IPS-15b (cell line): ENCODE measurements at regions not wholly inside any gene's neighbourhood (a gene's known extent, or its start where the extent isn't known, plus 50 kb on each side); places are given as distances from the start of the nearest gene placed in this dataset.

Experiments used
- H3K27me3 ChIP-seq: one replicate; pipeline ENCODE4 v1.6.1; 2013; ENCODE audit warnings: low read length; ENCODE audit not compliant: control insufficient read depth, insufficient read depth
- H3K36me3 ChIP-seq: one replicate; pipeline ENCODE4 v1.6.1; 2013; ENCODE audit warnings: low read length; ENCODE audit not compliant: control insufficient read depth, insufficient read depth
- H3K4me1 ChIP-seq: one replicate; pipeline ENCODE4 v1.6.1; 2013; ENCODE audit warnings: mild to moderate bottlenecking, low read length; ENCODE audit not compliant: control insufficient read depth, insufficient read depth
- H3K4me3 ChIP-seq: one replicate; pipeline ENCODE4 v1.5.1; 2013; ENCODE audit warnings: low read depth, low read length
- H3K9ac ChIP-seq: one replicate; pipeline ENCODE4 v1.6.1; 2013; ENCODE audit warnings: low read depth, mild to moderate bottlenecking, low read length
- H3K9me3 ChIP-seq: one replicate; pipeline ENCODE4 v1.6.1; 2013; ENCODE audit warnings: mild to moderate bottlenecking, low read length; ENCODE audit not compliant: control insufficient read depth, insufficient read depth

GRCh38 chr15:70290708-70291107 lies 193.0 kb upstream of the TLE3 start:
- no peak overlapping the region for H3K9ac ChIP-seq
- no peak overlapping the region for H3K4me3 ChIP-seq
- no peaks in the 10 kb centered on the region for H3K9me3 ChIP-seq
- H3K27me3 ChIP-seq: no peaks in the 10 kb centered on the region
- H3K36me3 ChIP-seq: no peaks in the 10 kb centered on the region
- H3K4me1 ChIP-seq: no peaks in the 10 kb centered on the region

- Histone ChIP-seq H3K9ac (no peak overlapping the region), H3K4me3 (no peak overlapping the region), H3K4me1 (peaks cover 2% of the 10 kb centered on the region), H3K27me3 (no peaks in the 10 kb centered on the region), H3K36me3 (no peaks in the 10 kb centered on the region), H3K9me3 (no peaks in the 10 kb centered on the region)
These were observed 191.7 kb upstream of the TLE3 start for GRCh38 chr15:70289191-70289955.

GRCh38 chr15:70286113-70286806 lies 188.5 kb upstream of the TLE3 start:
- Histone ChIP-seq H3K4me1 (peaks cover 2% of the 10 kb centered on the region), H3K9ac (no peak overlapping the region), H3K27me3 (no peaks in the 10 kb centered on the region), H3K9me3 (no peaks in the 10 kb centered on the region), H3K4me3 (no peak overlapping the region), H3K36me3 (no peaks in the 10 kb centered on the region)

GRCh38 chr15:70284438-70285214 lies 186.9 kb upstream of the TLE3 start:
- Histone ChIP-seq H3K4me3 (no peak overlapping the region), H3K9ac (no peak overlapping the region), H3K9me3 (no peaks in the 10 kb centered on the region), H3K4me1 (peaks cover 2% of the 10 kb centered on the region), H3K36me3 (no peaks in the 10 kb centered on the region), H3K27me3 (no peaks in the 10 kb centered on the region)

GRCh38 chr15:70283511-70283910 lies 185.8 kb upstream of the TLE3 start:
- Histone ChIP-seq H3K4me3 (no peak overlapping the region), H3K9me3 (no peaks in the 10 kb centered on the region), H3K9ac (no peak overlapping the region), H3K36me3 (no peaks in the 10 kb centered on the region), H3K27me3 (no peaks in the 10 kb centered on the region), H3K4me1 (peaks cover 2% of the 10 kb centered on the region)

- no peaks in the 10 kb centered on the region for H3K9me3 ChIP-seq
- no peaks in the 10 kb centered on the region for H3K36me3 ChIP-seq
- H3K4me1 ChIP-seq: peaks cover 2% of the 10 kb centered on the region
- H3K27me3 ChIP-seq: no peaks in the 10 kb centered on the region
- no peak overlapping the region for H3K9ac ChIP-seq
- no peak overlapping the region for H3K4me3 ChIP-seq
These were observed 184.1 kb upstream of the TLE3 start for GRCh38 chr15:70281811-70282307.

GRCh38 chr15:70281261-70281810 lies 183.6 kb upstream of the TLE3 start:
- Histone ChIP-seq H3K9me3 (no peaks in the 10 kb centered on the region), H3K4me3 (no peak overlapping the region), H3K4me1 (peaks cover 2% of the 10 kb centered on the region), H3K9ac (no peak overlapping the region), H3K36me3 (no peaks in the 10 kb centered on the region), H3K27me3 (no peaks in the 10 kb centered on the region)

- Histone ChIP-seq H3K4me1 (peaks cover 2% of the 10 kb centered on the region), H3K4me3 (no peak overlapping the region), H3K9me3 (no peaks in the 10 kb centered on the region), H3K27me3 (no peaks in the 10 kb centered on the region), H3K36me3 (no peaks in the 10 kb centered on the region), H3K9ac (no peak overlapping the region)
These were observed 183.1 kb upstream of the TLE3 start for GRCh38 chr15:70280781-70281180.

- H3K4me3 ChIP-seq: no peak overlapping the region
- no peaks in the 10 kb centered on the region for H3K4me1 ChIP-seq
- H3K36me3 ChIP-seq: no peaks in the 10 kb centered on the region
- H3K9me3 ChIP-seq: no peaks in the 10 kb centered on the region
- H3K27me3 ChIP-seq: no peaks in the 10 kb centered on the region
- H3K9ac ChIP-seq: no peak overlapping the region
These were observed 181.4 kb upstream of the TLE3 start for GRCh38 chr15:70279096-70279495.

- no peak overlapping the region for H3K9ac ChIP-seq
- no peaks in the 10 kb centered on the region for H3K4me1 ChIP-seq
- no peaks in the 10 kb centered on the region for H3K27me3 ChIP-seq
- no peak overlapping the region for H3K4me3 ChIP-seq
- no peaks in the 10 kb centered on the region for H3K9me3 ChIP-seq
- no peaks in the 10 kb centered on the region for H3K36me3 ChIP-seq
These were observed 180.9 kb upstream of the TLE3 start for GRCh38 chr15:70278644-70279043.

- Histone ChIP-seq H3K27me3 (no peaks in the 10 kb centered on the region), H3K36me3 (no peaks in the 10 kb centered on the region), H3K9me3 (no peaks in the 10 kb centered on the region), H3K4me1 (no peaks in the 10 kb centered on the region), H3K4me3 (no peak overlapping the region), H3K9ac (no peak overlapping the region)
These were observed 179.8 kb upstream of the TLE3 start for GRCh38 chr15:70277556-70277955.
